ENCODE measurements at regions not wholly inside any gene's neighbourhood (a gene's known extent, or its start where the extent isn't known, plus 50 kb on each side); places are given as distances from the start of the nearest gene placed in this dataset.

GRCh38 chr2:180325416-180326120, 318.5 kb upstream of the CWC22 start:
- no peaks in the 10 kb centered on the region for H3K36me3 Mint-ChIP-seq
- H3K4me3 Mint-ChIP-seq: no peak overlapping the region
- H3K27me3 Mint-ChIP-seq: no peaks in the 10 kb centered on the region
- DNase-seq: no peak
- H3K27ac Mint-ChIP-seq: no peak overlapping the region
- peaks cover 0 to 4% (median 0%) of the 10 kb centered on the region in 3 donors for H3K4me1 Mint-ChIP-seq
- ATAC-seq (ENCODE audit: low read depth in 2 of 2): no peak
- H3K9me3 Mint-ChIP-seq: peaks cover 0 to 10% (median 2%) of the 10 kb centered on the region in 7 donors

GRCh38 chr2:180324182-180324581, 317.1 kb upstream of the CWC22 start:
- Mint-ChIP-seq H3K36me3 (no peaks in the 10 kb centered on the region), H3K4me1 (peaks cover 0 to 14% (median 5%) of the 10 kb centered on the region in 3 donors), H3K27ac (no peak overlapping the region), H3K4me3 (no peak overlapping the region), H3K27me3 (no peaks in the 10 kb centered on the region), H3K9me3 (peaks cover 0 to 9% (median 3%) of the 10 kb centered on the region in 7 donors)
- DNase-seq (no peak), ATAC-seq (ENCODE audit: low read depth in 2 of 2) (no peak)

GRCh38 chr2:180322781-180323180, 315.7 kb upstream of the CWC22 start:
- peaks cover 0 to 11% (median 3%) of the 10 kb centered on the region in 7 donors for H3K9me3 Mint-ChIP-seq
- peaks cover 0 to 16% (median 5%) of the 10 kb centered on the region in 3 donors for H3K4me1 Mint-ChIP-seq
- H3K36me3 Mint-ChIP-seq: no peaks in the 10 kb centered on the region
- DNase-seq (no peak), ATAC-seq (ENCODE audit: low read depth in 2 of 2) (no peak)
- H3K27ac Mint-ChIP-seq: no peak overlapping the region
- H3K27me3 Mint-ChIP-seq: no peaks in the 10 kb centered on the region
- H3K4me3 Mint-ChIP-seq: no peak overlapping the region

- ATAC-seq (ENCODE audit: low read depth in 2 of 2) (peak; percentile 85 to 94), DNase-seq (peak; percentile 21)
- Mint-ChIP-seq H3K9me3 (peaks cover 0 to 19% (median 5%) of the 10 kb centered on the region in 7 donors), H3K4me3 (peak overlapping the region in 3 of 8 donors; percentile 10 to 23 (median 13)), H3K4me1 (peaks cover 0 to 16% (median 5%) of the 10 kb centered on the region in 3 donors), H3K27ac (peak overlapping the region in 4 of 6 donors; percentile 9 to 62 (median 31)), H3K27me3 (no peaks in the 10 kb centered on the region), H3K36me3 (no peaks in the 10 kb centered on the region)
Observed at GRCh38 chr2:180319586-180320405, 312.7 kb upstream of the CWC22 start.

- Mint-ChIP-seq H3K27ac (no peak overlapping the region), H3K4me3 (no peak overlapping the region), H3K36me3 (no peaks in the 10 kb centered on the region), H3K9me3 (peaks cover 0 to 19% (median 4%) of the 10 kb centered on the region in 7 donors), H3K4me1 (peaks cover 0 to 2% (median 0%) of the 10 kb centered on the region in 3 donors), H3K27me3 (no peaks in the 10 kb centered on the region)
- ATAC-seq (ENCODE audit: low read depth in 2 of 2) (no peak), DNase-seq (no peak)
Observed at GRCh38 chr2:180314086-180314485, 307.0 kb upstream of the CWC22 start.

- DNase-seq (no peak), ATAC-seq (ENCODE audit: low read depth in 2 of 2) (no peak)
- H3K4me3 Mint-ChIP-seq: no peak overlapping the region
- H3K27ac Mint-ChIP-seq: no peak overlapping the region
- H3K9me3 Mint-ChIP-seq: peaks cover 0 to 17% (median 2%) of the 10 kb centered on the region in 7 donors
- no peaks in the 10 kb centered on the region for H3K27me3 Mint-ChIP-seq
- no peaks in the 10 kb centered on the region for H3K4me1 Mint-ChIP-seq
- no peaks in the 10 kb centered on the region for H3K36me3 Mint-ChIP-seq
Observed at GRCh38 chr2:180312542-180312941, 305.4 kb upstream of the CWC22 start.

GRCh38 chr2:180307096-180307495, 300.0 kb upstream of the CWC22 start:
- Mint-ChIP-seq H3K27me3 (no peaks in the 10 kb centered on the region), H3K4me1 (no peaks in the 10 kb centered on the region), H3K9me3 (no peaks in the 10 kb centered on the region), H3K4me3 (no peak overlapping the region), H3K27ac (no peak overlapping the region), H3K36me3 (no peaks in the 10 kb centered on the region)
- no peak for DNase-seq
- ATAC-seq (ENCODE audit: low read depth in 2 of 2): no peak

- Mint-ChIP-seq H3K27me3 (no peaks in the 10 kb centered on the region), H3K4me3 (no peak overlapping the region), H3K4me1 (no peaks in the 10 kb centered on the region), H3K36me3 (no peaks in the 10 kb centered on the region), H3K27ac (no peak overlapping the region), H3K9me3 (peaks cover 0 to 2% (median 0%) of the 10 kb centered on the region in 7 donors)
- DNase-seq (no peak), ATAC-seq (ENCODE audit: low read depth in 2 of 2) (no peak)
Observed at GRCh38 chr2:180306346-180306745, 299.2 kb upstream of the CWC22 start.

- Mint-ChIP-seq H3K27me3 (peaks cover 0 to 4% (median 0%) of the 10 kb centered on the region in 3 donors), H3K4me1 (no peaks in the 10 kb centered on the region), H3K4me3 (no peak overlapping the region), H3K9me3 (peaks cover 0 to 12% (median 3%) of the 10 kb centered on the region in 7 donors), H3K27ac (no peak overlapping the region), H3K36me3 (no peaks in the 10 kb centered on the region)
- DNase-seq: no peak
- ATAC-seq (ENCODE audit: low read depth in 2 of 2): no peak
Observed at GRCh38 chr2:180291552-180292421, 284.7 kb upstream of the CWC22 start.

- Mint-ChIP-seq H3K9me3 (peaks cover 0 to 12% (median 3%) of the 10 kb centered on the region in 7 donors), H3K4me3 (no peak overlapping the region), H3K36me3 (no peaks in the 10 kb centered on the region), H3K27me3 (peaks cover 0 to 4% (median 0%) of the 10 kb centered on the region in 3 donors), H3K4me1 (no peaks in the 10 kb centered on the region), H3K27ac (no peak overlapping the region)
- DNase-seq: no peak
- no peak for ATAC-seq (ENCODE audit: low read depth in 2 of 2)
Observed at GRCh38 chr2:180291060-180291459, 284.0 kb upstream of the CWC22 start.

- ATAC-seq (ENCODE audit: low read depth in 2 of 2) (no peak), DNase-seq (no peak)
- H3K4me1 Mint-ChIP-seq: no peaks in the 10 kb centered on the region
- peaks cover 0 to 4% (median 0%) of the 10 kb centered on the region in 3 donors for H3K27me3 Mint-ChIP-seq
- no peaks in the 10 kb centered on the region for H3K36me3 Mint-ChIP-seq
- H3K9me3 Mint-ChIP-seq: peaks cover 0 to 12% (median 4%) of the 10 kb centered on the region in 7 donors
- no peak overlapping the region for H3K4me3 Mint-ChIP-seq
- H3K27ac Mint-ChIP-seq: no peak overlapping the region
Observed at GRCh38 chr2:180289627-180290026, 282.5 kb upstream of the CWC22 start.

GRCh38 chr2:180279581-180279980, 272.5 kb upstream of the CWC22 start:
- no peak for ATAC-seq (ENCODE audit: low read depth in 2 of 2)
- no peaks in the 10 kb centered on the region for H3K4me1 Mint-ChIP-seq
- peaks cover 0 to 12% (median 4%) of the 10 kb centered on the region in 7 donors for H3K9me3 Mint-ChIP-seq
- no peaks in the 10 kb centered on the region for H3K36me3 Mint-ChIP-seq
- H3K27me3 Mint-ChIP-seq: no peaks in the 10 kb centered on the region
- no peak overlapping the region for H3K27ac Mint-ChIP-seq
- DNase-seq: no peak
- no peak overlapping the region for H3K4me3 Mint-ChIP-seq

- no peak for ATAC-seq (ENCODE audit: low read depth in 2 of 2)
- no peaks in the 10 kb centered on the region for H3K36me3 Mint-ChIP-seq
- H3K9me3 Mint-ChIP-seq: peaks cover 2 to 22% (median 10%) of the 10 kb centered on the region in 7 donors
Observed at GRCh38 chr2:180276733-180277132, 269.6 kb upstream of the CWC22 start.

More at GRCh38 chr2:180276733-180277132, 269.6 kb upstream of the CWC22 start:
- Mint-ChIP-seq H3K4me1 (no peaks in the 10 kb centered on the region), H3K27ac (no peak overlapping the region), H3K27me3 (no peaks in the 10 kb centered on the region), H3K4me3 (no peak overlapping the region)
- no peak for DNase-seq
